Fibroblast of lung (primary cell): ENCODE measurements at regions not wholly inside any gene's neighbourhood (a gene's known extent, or its start where the extent isn't known, plus 50 kb on each side); places are given as distances from the start of the nearest gene placed in this dataset.

Experiments used
- DNase-seq, 2 donors: peaks; one replicate each; pipeline versions ENCODE4 v3.0.0 to v3.0.0-alpha.2; 2010; ENCODE audit warnings: low read depth in 2 of 2
- H2AFZ ChIP-seq: 2 replicates; pipeline ENCODE4 v1.5.1; 2012; ENCODE audit warnings: low read length, control low read depth, inconsistent platforms
- H3K27ac ChIP-seq: 2 replicates; pipeline ENCODE4 v1.5.1; 2011; ENCODE audit warnings: low read length, control low read depth; ENCODE audit not compliant: insufficient read depth
- H3K27me3 ChIP-seq: 2 replicates; pipeline ENCODE4 v1.5.1; 2011; ENCODE audit warnings: mild to moderate bottlenecking, low read length; ENCODE audit not compliant: control insufficient read depth, insufficient read depth
- H3K36me3 ChIP-seq: 2 replicates; pipeline ENCODE4 v1.5.1; 2011; ENCODE audit warnings: low read length; ENCODE audit not compliant: control insufficient read depth, insufficient read depth
- H3K4me1 ChIP-seq: 2 replicates; pipeline ENCODE4 v1.5.1; 2011; ENCODE audit warnings: low read length; ENCODE audit not compliant: control insufficient read depth, insufficient read depth; ENCODE audit errors: extremely low read depth
- H3K4me2 ChIP-seq: 2 replicates; pipeline ENCODE4 v1.5.1; 2011; ENCODE audit warnings: low read length, control low read depth; ENCODE audit not compliant: insufficient read depth; ENCODE audit errors: extremely low read depth
- H3K4me3 ChIP-seq, 4 experiments: fragments of 200-600 bp in 1 of 4; sonication (generic) in 1 of 4; replicated peaks in 1 of 4; 2 replicates each; pipeline ENCODE4 v1.5.1; 2011 to 2016; ENCODE audit warnings: low read length in 4 of 4, low read depth in 3 of 4, mild to moderate bottlenecking in 3 of 4, control low read depth in 2 of 4, inconsistent platforms in 1 of 4, mixed read lengths in 1 of 4; ENCODE audit not compliant: insufficient read depth in 1 of 4; ENCODE audit errors: control extremely low read depth in 1 of 4
- H3K79me2 ChIP-seq: 2 replicates; pipeline ENCODE4 v1.5.1; 2012; ENCODE audit warnings: mild to moderate bottlenecking, low read length, inconsistent platforms; ENCODE audit not compliant: control insufficient read depth, insufficient read depth
- H3K9ac ChIP-seq: 2 replicates; pipeline ENCODE4 v1.5.1; 2011; ENCODE audit warnings: mild to moderate bottlenecking, low read length, control low read depth; ENCODE audit not compliant: insufficient read depth
- H3K9me3 ChIP-seq: 2 replicates; pipeline ENCODE4 v1.5.1; 2012; ENCODE audit warnings: low read depth, low read length; ENCODE audit not compliant: control insufficient read depth, insufficient read depth
- H4K20me1 ChIP-seq: 2 replicates; pipeline ENCODE4 v1.5.1; 2011; ENCODE audit warnings: low read length; ENCODE audit not compliant: control insufficient read depth, insufficient read depth; ENCODE audit errors: extremely low read depth
- CTCF ChIP-seq, 2 donors: IDR thresholded peaks in 1 of 2; conservative IDR thresholded peaks in 1 of 2; 1 replicate in 1 of 2; 2 replicates in 1 of 2; pipeline ENCODE4 v1.5.1; 2011 to 2012; ENCODE audit warnings: low read length in 2 of 2, control low read depth in 1 of 2, inconsistent platforms in 1 of 2, low read depth in 1 of 2, mild to moderate bottlenecking in 1 of 2
- EZH2 ChIP-seq: IDR thresholded peaks from 2 replicates; pipeline ENCODE4 v1.5.1; 2012; ENCODE audit warnings: low read length, control low read depth, mild to moderate bottlenecking; ENCODE audit errors: missing control alignments

GRCh38 chr14:97848317-97848980, 1051.3 kb downstream of the VRK1 start:
- Histone ChIP-seq H3K9me3 (no peaks in the 10 kb centered on the region), H3K36me3 (no peaks in the 10 kb centered on the region), H3K4me3 (no peak overlapping the region), H2AFZ (no peak overlapping the region), H3K79me2 (no peaks in the 10 kb centered on the region), H3K4me2 (no peak overlapping the region), H3K27ac (no peak overlapping the region), H4K20me1 (no peaks in the 10 kb centered on the region), H3K4me1 (no peaks in the 10 kb centered on the region), H3K9ac (no peak overlapping the region), H3K27me3 (no peaks in the 10 kb centered on the region)
- TF ChIP-seq EZH2 (no peak), CTCF (conservative IDR thresholded peaks at IDR 0.05 in 1 of 2, IDR thresholded peaks at IDR 0.05 in 1 of 2; ENCODE audit: low read depth in 1 of 2, low read length in 2 of 2) (no peak)
- no peak for DNase-seq

GRCh38 chr14:97850466-97850865, 1053.3 kb downstream of the VRK1 start:
- H4K20me1 ChIP-seq, result no peaks in the 10 kb centered on the region
- no peaks in the 10 kb centered on the region for H3K36me3 ChIP-seq
- H3K4me1 ChIP-seq, result no peaks in the 10 kb centered on the region
- H3K27me3 ChIP-seq, result no peaks in the 10 kb centered on the region
- H3K4me3 ChIP-seq, result no peak overlapping the region
- DNase-seq, result no peak
- TF ChIP-seq CTCF (conservative IDR thresholded peaks at IDR 0.05 in 1 of 2, IDR thresholded peaks at IDR 0.05 in 1 of 2; ENCODE audit: low read depth in 1 of 2, low read length in 2 of 2), result no peak
- TF ChIP-seq EZH2, result no peak
- H2AFZ ChIP-seq, result no peak overlapping the region
- H3K4me2 ChIP-seq, result no peak overlapping the region
- no peak overlapping the region for H3K9ac ChIP-seq
- no peak overlapping the region for H3K27ac ChIP-seq
- no peaks in the 10 kb centered on the region for H3K9me3 ChIP-seq
- no peaks in the 10 kb centered on the region for H3K79me2 ChIP-seq

GRCh38 chr14:97850886-97851285, 1053.7 kb downstream of the VRK1 start:
- no peak for DNase-seq
- TF ChIP-seq CTCF (conservative IDR thresholded peaks at IDR 0.05 in 1 of 2, IDR thresholded peaks at IDR 0.05 in 1 of 2; ENCODE audit: low read depth in 1 of 2, low read length in 2 of 2) (no peak), EZH2 (no peak)
- H3K9ac ChIP-seq, result no peak overlapping the region
- H3K4me3 ChIP-seq, result no peak overlapping the region
- no peaks in the 10 kb centered on the region for H4K20me1 ChIP-seq
- H3K9me3 ChIP-seq, result no peaks in the 10 kb centered on the region
- H3K4me1 ChIP-seq, result no peaks in the 10 kb centered on the region
- H3K79me2 ChIP-seq, result no peaks in the 10 kb centered on the region
- H3K4me2 ChIP-seq, result no peak overlapping the region
- no peaks in the 10 kb centered on the region for H3K27me3 ChIP-seq
- no peaks in the 10 kb centered on the region for H3K36me3 ChIP-seq
- H3K27ac ChIP-seq, result no peak overlapping the region
- no peak overlapping the region for H2AFZ ChIP-seq
